ENCODE measurements at regions not wholly inside any gene's neighbourhood (a gene's known extent, or its start where the extent isn't known, plus 50 kb on each side); places are given as distances from the start of the nearest gene placed in this dataset.

GRCh38 chr12:127726671-127727315, 540.2 kb upstream of the TMEM132C start:
- H3K36me3 ChIP-seq (ENCODE audit: control insufficient read depth in 3 of 3, insufficient read depth in 3 of 3, low read length in 3 of 3) = no peaks in the 10 kb centered on the region
- H3K27ac ChIP-seq (ENCODE audit: low read depth, low read length) = no peak overlapping the region
- H3K27me3 ChIP-seq (ENCODE audit: control insufficient read depth in 3 of 3, insufficient read depth in 3 of 3, low read length in 3 of 3) = no peaks in the 10 kb centered on the region
- no peaks in the 10 kb centered on the region for H3K4me1 ChIP-seq (ENCODE audit: control insufficient read depth in 3 of 3, insufficient read depth in 3 of 3, low read length in 3 of 3)
- no peak overlapping the region for H3K4me3 ChIP-seq (ENCODE audit: low read length in 3 of 3)
- no peaks in the 10 kb centered on the region for H3K9me3 ChIP-seq (ENCODE audit: control insufficient read depth in 3 of 3, low read length in 3 of 3)
- H3K9ac ChIP-seq (ENCODE audit: low read depth in 1 of 3, low read length in 3 of 3) = no peak overlapping the region

GRCh38 chr12:127728285-127728684, 538.7 kb upstream of the TMEM132C start:
- no peak overlapping the region for H3K9ac ChIP-seq (ENCODE audit: low read depth in 1 of 3, low read length in 3 of 3)
- H3K4me3 ChIP-seq (ENCODE audit: low read length in 3 of 3) = no peak overlapping the region
- H3K9me3 ChIP-seq (ENCODE audit: control insufficient read depth in 3 of 3, low read length in 3 of 3) = no peaks in the 10 kb centered on the region
- H3K27me3 ChIP-seq (ENCODE audit: control insufficient read depth in 3 of 3, insufficient read depth in 3 of 3, low read length in 3 of 3) = no peaks in the 10 kb centered on the region
- no peaks in the 10 kb centered on the region for H3K4me1 ChIP-seq (ENCODE audit: control insufficient read depth in 3 of 3, insufficient read depth in 3 of 3, low read length in 3 of 3)
- no peaks in the 10 kb centered on the region for H3K36me3 ChIP-seq (ENCODE audit: control insufficient read depth in 3 of 3, insufficient read depth in 3 of 3, low read length in 3 of 3)
- H3K27ac ChIP-seq (ENCODE audit: low read depth, low read length) = no peak overlapping the region

DNA sequence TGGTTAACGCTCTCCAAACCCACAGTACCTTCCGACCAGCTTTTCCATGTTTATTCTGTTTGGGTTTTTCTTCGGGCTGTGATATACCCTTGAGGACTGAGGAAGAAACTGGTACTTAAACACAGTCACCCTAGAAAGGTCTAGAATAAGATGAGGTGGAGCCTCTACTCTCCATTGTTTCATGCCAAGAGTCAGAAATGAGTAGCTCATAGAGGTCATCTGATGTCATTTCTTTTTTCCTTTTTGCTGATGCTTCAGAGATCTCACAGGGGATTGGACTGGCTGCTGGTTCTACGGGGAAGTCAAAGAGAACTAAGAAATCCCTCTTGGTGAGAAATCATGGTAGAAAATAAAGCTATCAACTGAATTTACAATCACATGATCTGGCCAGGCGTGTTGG, 538.2 kb upstream of the TMEM132C start:
- H3K4me1 ChIP-seq (ENCODE audit: control insufficient read depth in 3 of 3, insufficient read depth in 3 of 3, low read length in 3 of 3) = no peaks in the 10 kb centered on the region
- H3K9ac ChIP-seq (ENCODE audit: low read depth in 1 of 3, low read length in 3 of 3) = no peak overlapping the region
- H3K36me3 ChIP-seq (ENCODE audit: control insufficient read depth in 3 of 3, insufficient read depth in 3 of 3, low read length in 3 of 3) = no peaks in the 10 kb centered on the region
- no peak overlapping the region for H3K4me3 ChIP-seq (ENCODE audit: low read length in 3 of 3)
- no peak overlapping the region for H3K27ac ChIP-seq (ENCODE audit: low read depth, low read length)
- H3K27me3 ChIP-seq (ENCODE audit: control insufficient read depth in 3 of 3, insufficient read depth in 3 of 3, low read length in 3 of 3) = no peaks in the 10 kb centered on the region
- H3K9me3 ChIP-seq (ENCODE audit: control insufficient read depth in 3 of 3, low read length in 3 of 3) = no peaks in the 10 kb centered on the region

DNA sequence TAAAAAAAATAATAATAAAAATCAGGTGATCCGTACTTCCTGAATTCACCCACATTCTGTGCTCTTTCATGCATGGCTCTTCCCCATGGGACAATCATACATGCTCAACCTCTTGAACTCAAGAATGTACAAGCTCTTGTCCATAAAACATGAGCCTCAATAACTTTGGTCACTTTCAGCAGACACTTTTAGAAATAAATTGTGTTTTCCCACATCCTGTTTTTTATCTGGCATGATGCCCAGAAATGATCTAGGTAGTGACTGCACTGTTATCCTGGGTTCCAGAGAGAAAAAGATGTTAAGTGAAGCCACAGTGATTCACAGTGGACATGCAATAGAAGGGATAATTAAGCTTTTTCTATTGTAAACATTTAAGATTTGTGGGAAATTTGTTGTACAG, 537.6 kb upstream of the TMEM132C start:
- H3K9ac ChIP-seq (ENCODE audit: low read depth in 1 of 3, low read length in 3 of 3) = no peak overlapping the region
- no peak overlapping the region for H3K4me3 ChIP-seq (ENCODE audit: low read length in 3 of 3)
- H3K27me3 ChIP-seq (ENCODE audit: control insufficient read depth in 3 of 3, insufficient read depth in 3 of 3, low read length in 3 of 3) = no peaks in the 10 kb centered on the region
- H3K4me1 ChIP-seq (ENCODE audit: control insufficient read depth in 3 of 3, insufficient read depth in 3 of 3, low read length in 3 of 3) = no peaks in the 10 kb centered on the region
- no peaks in the 10 kb centered on the region for H3K9me3 ChIP-seq (ENCODE audit: control insufficient read depth in 3 of 3, low read length in 3 of 3)
- H3K27ac ChIP-seq (ENCODE audit: low read depth, low read length) = no peak overlapping the region
- H3K36me3 ChIP-seq (ENCODE audit: control insufficient read depth in 3 of 3, insufficient read depth in 3 of 3, low read length in 3 of 3) = no peaks in the 10 kb centered on the region

GRCh38 chr12:127731657-127732056, 535.3 kb upstream of the TMEM132C start:
- H3K27me3 ChIP-seq (ENCODE audit: control insufficient read depth in 3 of 3, insufficient read depth in 3 of 3, low read length in 3 of 3) = no peaks in the 10 kb centered on the region
- H3K36me3 ChIP-seq (ENCODE audit: control insufficient read depth in 3 of 3, insufficient read depth in 3 of 3, low read length in 3 of 3) = no peaks in the 10 kb centered on the region
- H3K9me3 ChIP-seq (ENCODE audit: control insufficient read depth in 3 of 3, low read length in 3 of 3) = no peaks in the 10 kb centered on the region
- H3K4me3 ChIP-seq (ENCODE audit: low read length in 3 of 3) = no peak overlapping the region
- no peaks in the 10 kb centered on the region for H3K4me1 ChIP-seq (ENCODE audit: control insufficient read depth in 3 of 3, insufficient read depth in 3 of 3, low read length in 3 of 3)
- H3K27ac ChIP-seq (ENCODE audit: low read depth, low read length) = no peak overlapping the region
- H3K9ac ChIP-seq (ENCODE audit: low read depth in 1 of 3, low read length in 3 of 3) = no peak overlapping the region

DNA sequence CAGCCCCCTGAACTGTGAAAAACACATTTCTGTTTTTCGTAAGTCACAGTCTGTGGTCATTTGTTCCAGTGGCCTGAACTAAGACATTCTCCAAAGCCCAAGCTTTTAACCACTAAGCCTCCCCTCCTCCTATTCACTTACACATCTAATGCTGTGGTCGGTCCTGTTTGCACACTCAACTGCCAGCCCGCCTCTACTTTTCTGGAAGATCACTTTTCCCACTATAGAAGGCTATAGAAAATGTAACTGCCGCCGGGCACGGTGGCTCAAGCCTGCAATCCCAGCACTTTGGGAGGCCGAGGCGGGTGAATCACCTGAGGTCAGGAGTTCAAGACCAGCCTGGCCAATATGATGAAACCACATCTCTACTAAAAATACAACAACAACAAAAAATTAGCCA, 524.7 kb upstream of the TMEM132C start:
- no peaks in the 10 kb centered on the region for H3K9me3 ChIP-seq (ENCODE audit: control insufficient read depth in 3 of 3, low read length in 3 of 3)
- no peak overlapping the region for H3K9ac ChIP-seq (ENCODE audit: low read depth in 1 of 3, low read length in 3 of 3)
- H3K4me3 ChIP-seq (ENCODE audit: low read length in 3 of 3) = no peak overlapping the region
- no peaks in the 10 kb centered on the region for H3K27me3 ChIP-seq (ENCODE audit: control insufficient read depth in 3 of 3, insufficient read depth in 3 of 3, low read length in 3 of 3)
- H3K4me1 ChIP-seq (ENCODE audit: control insufficient read depth in 3 of 3, insufficient read depth in 3 of 3, low read length in 3 of 3) = no peaks in the 10 kb centered on the region
- H3K27ac ChIP-seq (ENCODE audit: low read depth, low read length) = no peak overlapping the region
- no peaks in the 10 kb centered on the region for H3K36me3 ChIP-seq (ENCODE audit: control insufficient read depth in 3 of 3, insufficient read depth in 3 of 3, low read length in 3 of 3)

DNA sequence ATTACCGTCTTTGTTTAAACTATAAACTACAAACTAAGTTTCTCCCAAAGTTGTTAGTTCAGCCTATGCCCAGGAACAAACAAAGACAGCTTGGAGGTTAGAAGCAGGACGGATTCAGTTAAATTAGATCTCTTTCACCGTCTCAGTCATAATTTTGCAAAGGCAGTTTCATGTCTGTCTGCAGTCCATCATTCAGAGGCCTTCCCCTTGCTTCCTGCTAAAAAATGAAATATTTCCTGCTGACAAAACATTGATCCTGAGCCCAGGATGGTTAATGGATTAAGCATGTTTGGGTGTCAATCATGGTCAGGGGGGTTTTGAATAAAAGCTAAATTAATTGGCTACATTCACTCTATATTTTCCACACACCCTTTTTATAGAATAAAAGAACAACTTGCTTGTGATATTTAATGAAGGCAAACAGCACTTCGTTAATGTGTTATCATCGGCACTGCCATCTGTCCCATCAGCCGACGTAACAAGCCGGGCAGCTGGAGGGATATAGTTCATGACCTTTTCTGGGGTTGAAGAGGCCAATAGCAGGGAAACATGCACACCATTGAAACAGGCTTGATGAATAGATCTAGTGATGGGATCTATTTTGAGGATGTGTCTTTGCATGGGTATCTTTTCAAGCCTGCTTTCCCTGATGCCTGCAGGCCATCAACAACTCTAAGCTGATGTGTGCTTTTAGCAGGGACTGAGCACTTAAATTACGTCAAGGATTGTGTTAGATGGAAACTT, 521.3 kb upstream of the TMEM132C start:
- Histone ChIP-seq H3K9ac (ENCODE audit: low read depth in 1 of 3, low read length in 3 of 3) (no peak overlapping the region), H3K4me1 (ENCODE audit: control insufficient read depth in 3 of 3, insufficient read depth in 3 of 3, low read length in 3 of 3) (no peaks in the 10 kb centered on the region), H3K9me3 (ENCODE audit: control insufficient read depth in 3 of 3, low read length in 3 of 3) (peaks cover 0 to 2% (median 0%) of the 10 kb centered on the region in 3 donors), H3K36me3 (ENCODE audit: control insufficient read depth in 3 of 3, insufficient read depth in 3 of 3, low read length in 3 of 3) (no peaks in the 10 kb centered on the region), H3K27ac (ENCODE audit: low read depth, low read length) (no peak overlapping the region), H3K27me3 (ENCODE audit: control insufficient read depth in 3 of 3, insufficient read depth in 3 of 3, low read length in 3 of 3) (no peaks in the 10 kb centered on the region), H3K4me3 (ENCODE audit: low read length in 3 of 3) (no peak overlapping the region)

- no peak overlapping the region for H3K9ac ChIP-seq (ENCODE audit: low read depth in 1 of 3, low read length in 3 of 3)
- H3K4me3 ChIP-seq (ENCODE audit: low read length in 3 of 3) = no peak overlapping the region
- H3K9me3 ChIP-seq (ENCODE audit: control insufficient read depth in 3 of 3, low read length in 3 of 3) = peaks cover 0 to 2% (median 0%) of the 10 kb centered on the region in 3 donors
- no peaks in the 10 kb centered on the region for H3K27me3 ChIP-seq (ENCODE audit: control insufficient read depth in 3 of 3, insufficient read depth in 3 of 3, low read length in 3 of 3)
- H3K36me3 ChIP-seq (ENCODE audit: control insufficient read depth in 3 of 3, insufficient read depth in 3 of 3, low read length in 3 of 3) = no peaks in the 10 kb centered on the region
- no peak overlapping the region for H3K27ac ChIP-seq (ENCODE audit: low read depth, low read length)
- no peaks in the 10 kb centered on the region for H3K4me1 ChIP-seq (ENCODE audit: control insufficient read depth in 3 of 3, insufficient read depth in 3 of 3, low read length in 3 of 3)
Observed at GRCh38 chr12:127749416-127749815, 517.6 kb upstream of the TMEM132C start.

- Histone ChIP-seq H3K27me3 (ENCODE audit: control insufficient read depth in 3 of 3, insufficient read depth in 3 of 3, low read length in 3 of 3) (no peaks in the 10 kb centered on the region), H3K9ac (ENCODE audit: low read depth in 1 of 3, low read length in 3 of 3) (no peak overlapping the region), H3K4me3 (ENCODE audit: low read length in 3 of 3) (no peak overlapping the region), H3K36me3 (ENCODE audit: control insufficient read depth in 3 of 3, insufficient read depth in 3 of 3, low read length in 3 of 3) (no peaks in the 10 kb centered on the region), H3K4me1 (ENCODE audit: control insufficient read depth in 3 of 3, insufficient read depth in 3 of 3, low read length in 3 of 3) (no peaks in the 10 kb centered on the region), H3K9me3 (ENCODE audit: control insufficient read depth in 3 of 3, low read length in 3 of 3) (peaks cover 0 to 2% (median 0%) of the 10 kb centered on the region in 3 donors), H3K27ac (ENCODE audit: low read depth, low read length) (no peak overlapping the region)
Observed at GRCh38 chr12:127750076-127750840, 516.7 kb upstream of the TMEM132C start.

GRCh38 chr12:127752802-127753201, 514.2 kb upstream of the TMEM132C start:
- H3K4me1 ChIP-seq (ENCODE audit: control insufficient read depth in 3 of 3, insufficient read depth in 3 of 3, low read length in 3 of 3) = no peaks in the 10 kb centered on the region
- H3K36me3 ChIP-seq (ENCODE audit: control insufficient read depth in 3 of 3, insufficient read depth in 3 of 3, low read length in 3 of 3) = no peaks in the 10 kb centered on the region
- H3K4me3 ChIP-seq (ENCODE audit: low read length in 3 of 3) = no peak overlapping the region
- no peak overlapping the region for H3K9ac ChIP-seq (ENCODE audit: low read depth in 1 of 3, low read length in 3 of 3)
- peaks cover 0 to 2% (median 0%) of the 10 kb centered on the region in 3 donors for H3K9me3 ChIP-seq (ENCODE audit: control insufficient read depth in 3 of 3, low read length in 3 of 3)
- no peaks in the 10 kb centered on the region for H3K27me3 ChIP-seq (ENCODE audit: control insufficient read depth in 3 of 3, insufficient read depth in 3 of 3, low read length in 3 of 3)
- H3K27ac ChIP-seq (ENCODE audit: low read depth, low read length) = no peak overlapping the region

All from skeletal muscle tissue (tissue), 3 donors.